Ecto neural progenitor cell (in vitro differentiated cells): ENCODE measurements at regions not wholly inside any gene's neighbourhood (a gene's known extent, or its start where the extent isn't known, plus 50 kb on each side); places are given as distances from the start of the nearest gene placed in this dataset.

Experiments
- DNase-seq: peaks from one replicate; pipeline ENCODE4 v3.0.0-alpha.2; 2018; ENCODE audit warnings: low spot score

GRCh38 chrX:97766501-97767095 lies 882.9 kb downstream of the RPA4 start:
- no peak for DNase-seq

GRCh38 chrX:97787311-97787710 lies 903.6 kb downstream of the RPA4 start:
- no peak for DNase-seq

GRCh38 chrX:97787849-97788248 lies 904.1 kb downstream of the RPA4 start:
- no peak for DNase-seq

GRCh38 chrX:97790850-97791249 lies 907.1 kb downstream of the RPA4 start:
- no peak for DNase-seq

GRCh38 chrX:97797076-97797475 lies 913.4 kb downstream of the RPA4 start:
- DNase-seq: no peak

GRCh38 chrX:97806238-97806637 lies 922.5 kb downstream of the RPA4 start:
- DNase-seq: no peak

GRCh38 chrX:97806946-97807345 lies 923.2 kb downstream of the RPA4 start:
- no peak for DNase-seq

- no peak for DNase-seq
Observed at GRCh38 chrX:97820170-97820569, 936.5 kb downstream of the RPA4 start.

GRCh38 chrX:97828471-97828870 lies 944.8 kb downstream of the RPA4 start:
- no peak for DNase-seq

- DNase-seq: no peak
Observed at GRCh38 chrX:97835969-97836368, 952.3 kb downstream of the RPA4 start.

- no peak for DNase-seq
Observed at GRCh38 chrX:97841544-97842179, 958.0 kb downstream of the RPA4 start.

- DNase-seq: no peak
Observed at GRCh38 chrX:97842468-97843199, 958.9 kb downstream of the RPA4 start.

- no peak for DNase-seq
Observed at GRCh38 chrX:97843200-97843811, 959.6 kb downstream of the RPA4 start.

- DNase-seq: no peak
Observed at GRCh38 chrX:97844161-97844560, 960.5 kb downstream of the RPA4 start.

- DNase-seq: no peak
Observed at GRCh38 chrX:97844943-97845342, 961.2 kb downstream of the RPA4 start.

GRCh38 chrX:97845451-97845850 lies 961.7 kb downstream of the RPA4 start:
- DNase-seq: no peak

GRCh38 chrX:97846228-97846627 lies 962.5 kb downstream of the RPA4 start:
- no peak for DNase-seq

GRCh38 chrX:97846718-97847237 lies 963.1 kb downstream of the RPA4 start:
- DNase-seq: no peak

GRCh38 chrX:97847885-97848679 lies 964.4 kb downstream of the RPA4 start:
- DNase-seq: no peak

GRCh38 chrX:97849951-97850350 lies 966.2 kb downstream of the RPA4 start:
- no peak for DNase-seq

GRCh38 chrX:97850911-97851310 lies 967.2 kb downstream of the RPA4 start:
- DNase-seq: no peak

GRCh38 chrX:97854086-97854485 lies 970.4 kb downstream of the RPA4 start:
- DNase-seq: no peak
